Nephron (organoid): ENCODE measurements at regions not wholly inside any gene's neighbourhood (a gene's known extent, or its start where the extent isn't known, plus 50 kb on each side); places are given as distances from the start of the nearest gene placed in this dataset.

Experiments
- H3K27ac Mint-ChIP-seq, 3 experiments: 2 replicates each; pipeline ENCODE4 v1.8.0; 2020; ENCODE audit warnings: mixed read lengths in 3 of 3, mild to moderate bottlenecking in 2 of 3, moderate library complexity in 1 of 3
- H3K27me3 Mint-ChIP-seq: 2 replicates; pipeline ENCODE4 v1.8.0; 2021; ENCODE audit warnings: low read depth, mild to moderate bottlenecking, moderate library complexity, mixed read lengths
- H3K36me3 Mint-ChIP-seq: 2 replicates; pipeline ENCODE4 v1.8.0; 2020; ENCODE audit warnings: low read depth, mixed read lengths
- H3K4me1 Mint-ChIP-seq: 2 replicates; pipeline ENCODE4 v1.8.0; 2020; ENCODE audit warnings: mixed read lengths
- H3K4me3 Mint-ChIP-seq, 3 experiments: 2 replicates each; pipeline ENCODE4 v1.8.0; 2020; ENCODE audit warnings: mild to moderate bottlenecking in 3 of 3, mixed read lengths in 3 of 3, moderate library complexity in 2 of 3
- H3K9me3 Mint-ChIP-seq: 2 replicates; pipeline ENCODE4 v1.8.0; 2020; ENCODE audit warnings: mixed read lengths
- TF ChIP-seq, protein P1 (sequence below), 3 experiments: fragments of 200-600 bp; sonication (generic); IDR thresholded peaks; one replicate each; pipeline ENCODE4 v1.5.0; 2021; ENCODE audit warnings: antibody characterized with exemption in 3 of 3; ENCODE audit not compliant: unreplicated experiment in 3 of 3

DNA sequence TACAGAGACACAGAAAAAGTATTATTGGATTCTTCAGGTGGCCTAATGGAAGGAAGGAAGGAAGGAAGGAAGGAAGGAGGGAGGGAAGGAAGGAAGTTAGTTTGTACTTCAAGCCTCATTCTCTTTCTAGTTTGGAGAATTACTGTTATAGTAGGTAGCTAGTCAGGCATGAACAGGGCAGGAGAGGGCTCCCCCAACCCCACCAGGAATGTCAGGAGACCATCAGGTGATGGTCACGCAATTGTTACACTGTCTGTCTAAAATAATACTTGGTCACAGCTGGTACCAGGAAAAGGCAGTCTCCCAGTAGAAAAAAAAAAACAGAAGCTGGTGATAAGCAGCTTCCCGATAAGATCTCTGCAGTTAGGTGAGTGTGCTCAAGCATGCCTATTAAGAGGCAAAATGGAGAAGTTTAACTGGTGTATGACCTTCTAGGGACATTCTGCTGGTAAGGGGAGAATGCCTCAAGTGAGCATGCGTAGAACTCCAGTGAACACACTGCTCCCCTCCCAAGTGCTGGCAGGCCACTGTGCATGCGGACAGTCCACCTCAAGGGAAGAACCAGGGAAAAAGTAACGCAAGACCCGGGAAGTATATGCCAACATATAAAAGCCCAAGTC lies 358.4 kb upstream of the SOX5 start:
- no peak overlapping the region for H3K27ac Mint-ChIP-seq
- H3K27me3 Mint-ChIP-seq: no peaks in the 10 kb centered on the region
- no peaks in the 10 kb centered on the region for H3K36me3 Mint-ChIP-seq
- no peaks in the 10 kb centered on the region for H3K4me1 Mint-ChIP-seq
- H3K9me3 Mint-ChIP-seq: no peaks in the 10 kb centered on the region
- TF ChIP-seq, protein P1, sequence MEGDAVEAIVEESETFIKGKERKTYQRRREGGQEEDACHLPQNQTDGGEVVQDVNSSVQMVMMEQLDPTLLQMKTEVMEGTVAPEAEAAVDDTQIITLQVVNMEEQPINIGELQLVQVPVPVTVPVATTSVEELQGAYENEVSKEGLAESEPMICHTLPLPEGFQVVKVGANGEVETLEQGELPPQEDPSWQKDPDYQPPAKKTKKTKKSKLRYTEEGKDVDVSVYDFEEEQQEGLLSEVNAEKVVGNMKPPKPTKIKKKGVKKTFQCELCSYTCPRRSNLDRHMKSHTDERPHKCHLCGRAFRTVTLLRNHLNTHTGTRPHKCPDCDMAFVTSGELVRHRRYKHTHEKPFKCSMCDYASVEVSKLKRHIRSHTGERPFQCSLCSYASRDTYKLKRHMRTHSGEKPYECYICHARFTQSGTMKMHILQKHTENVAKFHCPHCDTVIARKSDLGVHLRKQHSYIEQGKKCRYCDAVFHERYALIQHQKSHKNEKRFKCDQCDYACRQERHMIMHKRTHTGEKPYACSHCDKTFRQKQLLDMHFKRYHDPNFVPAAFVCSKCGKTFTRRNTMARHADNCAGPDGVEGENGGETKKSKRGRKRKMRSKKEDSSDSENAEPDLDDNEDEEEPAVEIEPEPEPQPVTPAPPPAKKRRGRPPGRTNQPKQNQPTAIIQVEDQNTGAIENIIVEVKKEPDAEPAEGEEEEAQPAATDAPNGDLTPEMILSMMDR (IDR thresholded peaks at IDR 0.05; ENCODE audit: unreplicated experiment in 3 of 3): no peak
- H3K4me3 Mint-ChIP-seq: no peak overlapping the region

GRCh38 chr12:24307153-24307552 lies 357.7 kb upstream of the SOX5 start:
- no peaks in the 10 kb centered on the region for H3K9me3 Mint-ChIP-seq
- TF ChIP-seq, protein P1 (IDR thresholded peaks at IDR 0.05; ENCODE audit: unreplicated experiment in 3 of 3): no peak
- H3K27me3 Mint-ChIP-seq: no peaks in the 10 kb centered on the region
- H3K4me1 Mint-ChIP-seq: no peaks in the 10 kb centered on the region
- no peaks in the 10 kb centered on the region for H3K36me3 Mint-ChIP-seq
- H3K4me3 Mint-ChIP-seq: no peak overlapping the region
- no peak overlapping the region for H3K27ac Mint-ChIP-seq

- TF ChIP-seq, protein P1 (IDR thresholded peaks at IDR 0.05; ENCODE audit: unreplicated experiment in 3 of 3): no peak
- H3K27ac Mint-ChIP-seq: no peak overlapping the region
- H3K9me3 Mint-ChIP-seq: no peaks in the 10 kb centered on the region
- H3K4me1 Mint-ChIP-seq: no peaks in the 10 kb centered on the region
- H3K27me3 Mint-ChIP-seq: no peaks in the 10 kb centered on the region
- H3K36me3 Mint-ChIP-seq: no peaks in the 10 kb centered on the region
- no peak overlapping the region for H3K4me3 Mint-ChIP-seq
These were observed 356.5 kb upstream of the SOX5 start for GRCh38 chr12:24306001-24306400.

DNA sequence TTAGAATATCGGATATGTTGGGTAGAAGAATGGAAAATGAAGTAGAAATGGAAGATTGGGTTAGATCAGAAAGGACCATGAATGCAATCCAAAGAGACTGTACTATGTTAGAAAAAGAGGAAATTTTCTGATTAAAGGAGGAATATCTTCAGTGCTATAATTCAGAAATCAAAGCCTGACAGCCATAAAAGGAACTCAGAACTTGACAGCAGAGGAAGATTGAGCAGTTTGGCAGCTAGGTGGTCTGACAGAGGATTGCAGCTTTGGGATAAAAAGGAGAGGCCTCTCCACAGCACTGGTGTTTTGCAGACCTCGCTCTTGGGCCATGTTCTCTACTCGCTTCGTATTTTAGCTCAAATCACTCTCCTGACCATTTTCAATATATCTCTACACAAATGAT lies 354.8 kb upstream of the SOX5 start:
- Mint-ChIP-seq H3K4me3 (no peak overlapping the region), H3K36me3 (no peaks in the 10 kb centered on the region), H3K9me3 (no peaks in the 10 kb centered on the region), H3K27me3 (no peaks in the 10 kb centered on the region), H3K27ac (no peak overlapping the region), H3K4me1 (no peaks in the 10 kb centered on the region)
- TF ChIP-seq, protein P1 (IDR thresholded peaks at IDR 0.05; ENCODE audit: unreplicated experiment in 3 of 3): no peak

DNA sequence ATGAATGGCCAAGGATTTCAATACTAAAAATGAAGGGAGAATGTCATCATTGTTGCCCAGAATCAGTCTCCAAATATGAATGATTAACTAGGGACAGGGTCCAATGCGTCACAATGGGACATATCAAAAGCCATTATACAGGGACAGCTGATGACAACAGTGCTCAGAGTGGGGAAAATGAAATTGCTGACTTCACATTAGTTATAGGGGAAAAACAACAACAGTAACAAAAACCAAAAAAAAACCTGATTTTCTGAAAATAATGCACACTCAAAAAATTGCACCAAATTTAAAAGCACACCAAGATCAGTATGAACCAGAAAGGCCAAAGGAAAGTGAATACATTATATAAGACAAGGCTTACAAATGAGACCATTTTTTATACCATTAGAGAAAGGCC lies 353.2 kb upstream of the SOX5 start:
- Mint-ChIP-seq H3K9me3 (no peaks in the 10 kb centered on the region), H3K27ac (no peak overlapping the region), H3K4me3 (no peak overlapping the region), H3K36me3 (no peaks in the 10 kb centered on the region), H3K4me1 (no peaks in the 10 kb centered on the region), H3K27me3 (no peaks in the 10 kb centered on the region)
- TF ChIP-seq, protein P1 (IDR thresholded peaks at IDR 0.05; ENCODE audit: unreplicated experiment in 3 of 3): no peak

DNA sequence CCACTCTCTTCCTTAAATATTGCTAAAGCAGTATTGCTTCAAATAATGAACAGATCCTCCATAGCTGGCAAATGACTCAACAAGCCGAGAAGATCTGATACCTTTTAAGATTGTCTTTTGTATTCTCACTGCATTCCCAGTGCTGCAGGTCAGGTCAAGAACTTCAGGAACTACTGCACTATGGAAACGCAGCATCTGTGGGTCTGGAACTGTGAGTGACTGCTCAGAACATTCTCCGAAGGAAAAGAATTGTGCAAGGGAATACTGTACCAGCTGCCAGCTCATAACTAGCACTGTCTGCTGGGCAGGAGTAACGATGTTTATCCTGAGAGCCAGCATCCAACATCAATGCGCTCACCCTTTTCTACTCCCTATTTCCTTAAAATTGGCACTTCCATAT lies 348.0 kb upstream of the SOX5 start:
- Mint-ChIP-seq H3K27ac (no peak overlapping the region), H3K36me3 (no peaks in the 10 kb centered on the region), H3K4me3 (no peak overlapping the region), H3K27me3 (no peaks in the 10 kb centered on the region), H3K4me1 (no peaks in the 10 kb centered on the region), H3K9me3 (no peaks in the 10 kb centered on the region)
- TF ChIP-seq, protein P1 (IDR thresholded peaks at IDR 0.05; ENCODE audit: unreplicated experiment in 3 of 3): no peak
